WERI-Rb-1 (cell line): ENCODE measurements at regions not wholly inside any gene's neighbourhood (a gene's known extent, or its start where the extent isn't known, plus 50 kb on each side); places are given as distances from the start of the nearest gene placed in this dataset.

Experiments
- DNase-seq: peaks from one replicate; pipeline ENCODE4 v3.0.0-alpha.2; 2020
- H3K27ac ChIP-seq: fragments of 250-450 bp; sonication (Bioruptor Pico); 2 replicates; pipeline ENCODE4 v1.5.1; 2020; ENCODE audit warnings: mild to moderate bottlenecking, moderate library complexity
- H3K27me3 ChIP-seq: fragments of 250-450 bp; sonication (Bioruptor Pico); 2 replicates; pipeline ENCODE4 v1.5.1; 2021; ENCODE audit warnings: mild to moderate bottlenecking, low read depth, moderate library complexity; ENCODE audit not compliant: insufficient read depth, severe bottlenecking
- H3K36me3 ChIP-seq: fragments of 250-450 bp; sonication (Bioruptor Pico); 2 replicates; pipeline ENCODE4 v1.5.1; 2020; ENCODE audit warnings: mild to moderate bottlenecking, moderate library complexity
- H3K4me3 ChIP-seq: 2 replicates; pipeline ENCODE4 v1.5.1; 2011; ENCODE audit warnings: low read depth, mild to moderate bottlenecking, control low read depth, low read length
- H3K9me3 ChIP-seq: fragments of 250-450 bp; sonication (Bioruptor Pico); 2 replicates; pipeline ENCODE4 v1.5.1; 2021; ENCODE audit warnings: mild to moderate bottlenecking, moderate library complexity; ENCODE audit not compliant: severe bottlenecking
- TF ChIP-seq, protein P1 (sequence below): IDR thresholded peaks from 2 replicates; pipeline ENCODE4 v1.5.1; 2011; ENCODE audit warnings: low read depth, mild to moderate bottlenecking, control low read depth, inconsistent platforms, low read length

DNA sequence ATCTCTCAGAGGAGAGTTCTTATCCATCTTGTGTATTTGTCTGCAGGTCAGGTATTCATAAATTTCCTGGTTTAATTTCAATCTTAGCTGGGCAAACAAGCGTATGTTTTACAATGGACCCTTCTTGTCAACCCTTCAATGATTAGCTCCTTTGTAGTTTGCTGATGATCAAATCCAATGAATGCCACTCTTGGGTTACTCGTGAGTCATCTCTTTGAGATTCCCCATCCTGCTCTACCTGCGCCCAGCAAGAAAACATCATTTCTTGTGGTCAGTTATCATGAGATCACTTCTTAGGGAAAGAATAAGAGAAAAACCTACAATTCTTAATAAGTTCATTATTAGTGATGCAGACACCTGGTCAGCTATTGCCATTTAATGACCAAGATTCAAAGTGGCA lies 572.3 kb upstream of the PKN2 start:
- no peaks in the 10 kb centered on the region for H3K36me3 ChIP-seq
- H3K27me3 ChIP-seq, result no peaks in the 10 kb centered on the region
- H3K9me3 ChIP-seq, result no peaks in the 10 kb centered on the region
- TF ChIP-seq, protein P1, sequence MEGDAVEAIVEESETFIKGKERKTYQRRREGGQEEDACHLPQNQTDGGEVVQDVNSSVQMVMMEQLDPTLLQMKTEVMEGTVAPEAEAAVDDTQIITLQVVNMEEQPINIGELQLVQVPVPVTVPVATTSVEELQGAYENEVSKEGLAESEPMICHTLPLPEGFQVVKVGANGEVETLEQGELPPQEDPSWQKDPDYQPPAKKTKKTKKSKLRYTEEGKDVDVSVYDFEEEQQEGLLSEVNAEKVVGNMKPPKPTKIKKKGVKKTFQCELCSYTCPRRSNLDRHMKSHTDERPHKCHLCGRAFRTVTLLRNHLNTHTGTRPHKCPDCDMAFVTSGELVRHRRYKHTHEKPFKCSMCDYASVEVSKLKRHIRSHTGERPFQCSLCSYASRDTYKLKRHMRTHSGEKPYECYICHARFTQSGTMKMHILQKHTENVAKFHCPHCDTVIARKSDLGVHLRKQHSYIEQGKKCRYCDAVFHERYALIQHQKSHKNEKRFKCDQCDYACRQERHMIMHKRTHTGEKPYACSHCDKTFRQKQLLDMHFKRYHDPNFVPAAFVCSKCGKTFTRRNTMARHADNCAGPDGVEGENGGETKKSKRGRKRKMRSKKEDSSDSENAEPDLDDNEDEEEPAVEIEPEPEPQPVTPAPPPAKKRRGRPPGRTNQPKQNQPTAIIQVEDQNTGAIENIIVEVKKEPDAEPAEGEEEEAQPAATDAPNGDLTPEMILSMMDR, result no peak
- H3K4me3 ChIP-seq, result no peak overlapping the region
- DNase-seq, result no peak
- H3K27ac ChIP-seq, result no peak overlapping the region

DNA sequence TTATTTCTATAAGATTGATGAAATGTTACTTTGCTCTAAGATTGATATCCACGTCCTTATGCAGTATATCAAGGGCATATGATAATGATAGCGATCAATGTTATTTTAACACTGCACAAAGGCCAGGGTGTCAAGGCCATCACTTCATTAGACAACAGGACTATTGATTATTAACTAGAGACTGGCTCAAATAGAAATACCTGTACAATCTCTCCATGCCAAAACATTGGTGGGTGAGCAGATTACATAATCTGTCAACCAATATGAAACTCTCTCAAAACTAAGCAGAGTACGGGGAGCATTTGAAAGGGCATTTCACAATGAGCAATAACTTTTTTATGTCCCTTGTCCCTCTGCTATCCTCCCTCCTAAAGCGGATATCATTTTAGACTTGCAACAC lies 566.5 kb upstream of the PKN2 start:
- TF ChIP-seq, protein P1, result no peak

DNA sequence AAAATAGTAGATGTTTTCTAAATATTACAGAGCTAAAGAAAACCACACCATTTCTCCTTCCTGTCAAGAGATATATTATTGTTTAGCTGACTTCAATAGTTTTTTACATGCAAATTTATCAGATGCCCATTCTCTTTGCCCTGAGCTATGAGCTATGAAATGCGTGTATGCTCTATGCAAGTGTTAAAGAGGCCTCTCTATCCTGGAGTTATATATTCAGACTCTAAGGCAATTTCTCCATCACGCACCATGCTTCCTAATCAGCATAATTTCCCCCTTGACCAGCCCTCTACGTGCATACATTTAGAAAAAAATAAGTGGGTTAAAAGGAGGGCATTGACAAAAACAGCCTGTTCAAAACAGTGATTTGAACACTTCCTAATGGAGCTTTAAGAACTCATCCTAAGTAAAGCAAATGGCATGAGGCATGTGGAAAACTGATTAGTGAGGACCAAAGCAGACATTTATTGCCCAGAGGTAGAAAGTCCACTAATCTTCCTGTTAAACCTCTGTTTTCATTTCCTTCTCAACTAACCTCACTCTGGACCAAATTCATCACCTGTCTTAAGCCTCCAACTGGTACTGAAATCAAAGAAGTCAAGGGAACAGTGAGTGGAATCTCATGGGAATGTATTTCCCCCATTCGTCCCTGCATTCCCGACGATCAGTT lies 565.8 kb upstream of the PKN2 start:
- no peaks in the 10 kb centered on the region for H3K36me3 ChIP-seq
- no peak overlapping the region for H3K27ac ChIP-seq
- TF ChIP-seq, protein P1, result no peak
- H3K9me3 ChIP-seq, result no peaks in the 10 kb centered on the region
- no peaks in the 10 kb centered on the region for H3K27me3 ChIP-seq
- no peak overlapping the region for H3K4me3 ChIP-seq
- DNase-seq, result no peak

More for the DNA sequence above, 566.5 kb upstream of the PKN2 start:
- DNase-seq, result no peak
- H3K27ac ChIP-seq, result no peak overlapping the region
- H3K36me3 ChIP-seq, result no peaks in the 10 kb centered on the region
- no peaks in the 10 kb centered on the region for H3K27me3 ChIP-seq
- no peaks in the 10 kb centered on the region for H3K9me3 ChIP-seq
- H3K4me3 ChIP-seq, result no peak overlapping the region

DNA sequence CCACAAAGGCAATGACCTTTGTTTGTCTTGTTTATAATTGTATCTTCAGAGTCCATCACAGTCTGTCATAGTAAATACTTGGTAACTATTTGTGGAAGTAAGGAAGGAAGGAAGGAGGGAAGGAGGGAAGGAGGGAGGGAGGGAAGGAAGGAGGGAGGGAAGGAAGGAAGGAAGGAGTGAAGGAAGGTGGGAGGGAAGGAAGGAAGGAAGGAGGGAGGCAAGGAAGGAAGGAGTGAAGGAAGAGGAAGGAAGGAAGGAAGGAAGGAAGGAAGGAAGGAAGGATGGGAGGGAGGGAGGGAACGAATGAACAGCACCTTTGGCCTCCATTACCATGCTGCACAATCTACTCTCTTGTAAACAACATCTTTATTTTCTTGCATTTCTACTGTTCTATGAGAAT lies 559.5 kb upstream of the PKN2 start:
- Histone ChIP-seq H3K27ac (no peak overlapping the region), H3K9me3 (no peaks in the 10 kb centered on the region), H3K36me3 (no peaks in the 10 kb centered on the region), H3K27me3 (no peaks in the 10 kb centered on the region), H3K4me3 (no peak overlapping the region)
- TF ChIP-seq, protein P1, result no peak
- no peak for DNase-seq

DNA sequence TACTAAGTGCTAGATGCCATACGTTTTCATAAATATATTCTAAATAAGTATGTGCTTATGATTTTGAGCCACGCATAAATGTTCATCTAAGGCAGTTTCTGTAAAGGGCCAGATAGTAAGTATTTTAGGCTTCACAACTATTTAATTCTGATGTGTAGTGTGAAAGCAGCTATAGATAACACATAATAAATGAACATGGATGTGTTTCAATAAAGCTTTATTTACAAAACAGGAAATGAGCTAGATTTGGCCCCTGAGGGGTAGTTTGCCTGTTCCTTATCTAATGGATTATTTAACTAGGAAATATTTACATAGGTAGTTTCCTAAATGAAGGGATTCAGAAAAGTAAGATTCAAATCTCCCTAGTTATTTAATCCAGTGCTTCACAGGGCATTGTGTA lies 557.6 kb upstream of the PKN2 start:
- H3K4me3 ChIP-seq, result no peak overlapping the region
- no peaks in the 10 kb centered on the region for H3K36me3 ChIP-seq
- H3K27me3 ChIP-seq, result no peaks in the 10 kb centered on the region
- H3K9me3 ChIP-seq, result no peaks in the 10 kb centered on the region
- TF ChIP-seq, protein P1, result no peak
- DNase-seq, result no peak
- H3K27ac ChIP-seq, result no peak overlapping the region

DNA sequence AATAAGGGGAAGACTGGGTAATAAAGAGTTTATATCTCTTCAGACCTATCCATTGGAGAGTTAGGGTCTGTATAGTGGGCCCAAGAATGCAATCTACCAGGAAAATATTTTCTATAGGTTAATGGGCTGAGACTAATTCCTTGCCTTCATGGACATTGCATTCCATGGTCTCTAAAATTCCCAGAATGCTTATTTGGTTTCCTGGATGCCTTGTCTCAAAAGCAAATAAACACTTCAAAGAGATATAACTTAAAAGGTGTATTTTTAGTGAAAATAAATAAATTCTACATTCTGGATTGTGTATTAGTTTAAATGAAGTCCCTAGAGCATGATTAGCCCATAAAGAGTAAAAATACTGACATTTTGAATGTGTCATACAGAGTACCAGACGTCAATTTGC lies 550.1 kb upstream of the PKN2 start:
- H3K9me3 ChIP-seq, result no peaks in the 10 kb centered on the region
- H3K4me3 ChIP-seq, result no peak overlapping the region
- no peaks in the 10 kb centered on the region for H3K36me3 ChIP-seq
- DNase-seq, result no peak
- no peaks in the 10 kb centered on the region for H3K27me3 ChIP-seq
- no peak overlapping the region for H3K27ac ChIP-seq
- TF ChIP-seq, protein P1, result no peak
